Stimulated activated CD4-positive, alpha-beta T cell treated with anti-CD3 and anti-CD28 coated beads, Interleukin-1b, Interleukin-23, amount 100 ng/mL, for 48 hours (primary cell): ENCODE measurements at regions not wholly inside any gene's neighbourhood (a gene's known extent, or its start where the extent isn't known, plus 50 kb on each side); places are given as distances from the start of the nearest gene placed in this dataset.
"Not testable (repeated sequence)": the region's sequence is repeated elsewhere in the genome, so short reads cannot be mapped to it uniquely, and the experiment has no call there.

ENCODE experiments used
- DNase-seq: peaks from one replicate; pipeline ENCODE4 v3.0.0-alpha.2; 2020

DNA sequence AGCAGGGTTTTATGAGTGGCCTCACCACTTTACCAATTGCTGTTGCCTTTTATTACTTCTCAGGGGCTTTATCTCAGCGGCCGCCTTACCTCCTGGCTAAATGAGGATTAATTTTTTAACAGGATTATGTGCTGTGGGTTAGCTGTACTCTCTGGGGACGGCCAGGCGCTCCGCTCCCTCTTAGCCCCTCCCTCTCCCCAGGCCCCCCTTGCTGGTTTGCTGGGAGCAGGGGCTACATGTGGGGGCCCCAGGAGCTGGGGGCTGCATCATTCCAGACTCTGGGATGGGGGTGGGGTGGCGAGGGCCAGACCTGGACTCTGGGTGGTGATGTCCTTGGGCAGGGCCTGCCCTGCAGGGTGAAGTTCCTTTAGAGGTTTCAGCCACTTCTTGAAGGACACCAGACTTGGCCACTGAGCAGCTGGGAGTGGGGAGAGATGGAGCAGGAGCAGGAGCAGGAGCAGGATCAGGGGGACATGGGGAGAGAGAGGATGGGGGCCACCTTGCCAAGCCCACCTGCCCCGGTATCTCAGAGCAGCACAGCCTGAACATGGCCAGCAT, 196.1 kb downstream of the GOLGA6L6 start:
- no peak for DNase-seq

DNA sequence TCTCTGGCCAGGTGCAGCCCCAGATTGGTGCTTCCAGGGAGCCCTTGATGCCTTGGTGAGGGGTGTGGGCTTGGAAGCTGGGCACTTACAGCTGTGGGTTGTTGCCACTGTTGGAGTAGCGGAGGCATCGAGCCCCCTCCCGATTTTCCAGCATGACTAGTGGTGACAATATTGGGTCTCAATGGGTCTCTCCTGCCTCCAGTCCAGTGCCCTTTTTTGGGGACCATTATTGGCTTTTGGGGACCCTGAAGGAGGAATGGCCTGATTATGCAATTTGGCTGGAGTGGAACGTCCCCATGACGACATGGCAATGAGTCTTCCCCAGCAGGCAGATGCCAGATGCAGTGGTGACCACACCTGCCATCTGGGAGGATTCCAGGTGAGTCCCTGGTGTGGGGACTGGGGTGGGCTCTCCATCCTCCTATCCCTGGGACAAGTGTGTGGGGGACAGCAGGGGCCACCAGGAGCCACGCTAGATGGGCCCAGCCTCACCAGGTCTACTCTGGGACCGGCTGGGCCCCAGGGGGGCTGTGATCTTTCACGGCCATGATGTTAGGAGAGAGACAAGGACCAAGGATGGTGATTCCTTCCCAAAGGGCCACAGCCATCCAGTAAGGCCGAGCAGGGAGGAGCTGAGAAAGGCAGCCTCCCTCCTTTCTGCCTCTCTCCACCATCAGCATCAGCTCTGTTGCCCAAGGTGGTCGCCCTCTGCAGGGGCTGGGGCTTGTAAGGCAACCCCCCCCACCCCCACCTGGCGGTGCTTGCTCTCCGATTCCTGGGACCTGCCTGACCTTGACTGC, 196.8 kb downstream of the GOLGA6L6 start:
- no peak for DNase-seq

DNA sequence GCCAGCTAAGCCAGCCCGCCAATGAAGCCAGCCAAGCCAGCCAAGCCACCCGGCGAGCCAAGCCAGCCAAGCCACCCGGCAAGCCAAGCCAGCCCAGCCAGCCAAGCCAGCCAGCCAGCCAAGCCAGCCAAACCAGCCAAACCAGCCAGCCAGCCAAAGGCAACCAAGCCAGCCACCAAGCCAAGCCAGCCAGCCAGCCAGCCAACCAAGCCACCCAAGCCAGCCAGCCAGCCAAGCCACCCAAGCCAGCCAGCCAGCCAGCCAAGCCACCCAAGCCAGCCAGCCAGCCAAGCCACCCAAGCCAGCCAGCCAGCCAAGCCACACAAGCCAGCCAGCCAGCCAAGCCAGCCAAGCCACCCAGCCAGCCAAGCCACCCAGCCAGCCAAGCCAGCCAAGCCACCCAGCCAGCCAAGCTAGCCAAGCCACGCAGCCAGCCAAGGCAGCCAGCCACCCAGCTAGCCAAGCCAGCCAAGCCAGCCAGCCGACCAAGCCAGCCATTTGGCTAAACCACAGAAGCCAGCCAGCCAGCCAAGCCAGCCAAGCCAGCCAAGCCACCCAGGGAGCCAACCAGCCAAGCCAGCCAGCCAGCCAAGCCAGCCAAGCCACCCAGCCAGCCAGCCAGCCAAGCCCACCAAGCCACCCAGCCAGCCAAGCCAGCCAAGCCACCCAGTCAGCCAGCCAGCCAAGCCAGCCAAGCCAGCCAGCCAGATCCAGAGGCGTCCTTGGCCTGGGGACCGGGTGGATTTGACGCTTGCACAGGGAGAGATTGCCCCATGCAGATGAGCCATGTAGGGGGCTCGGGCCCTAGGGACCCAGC, 198.0 kb downstream of the GOLGA6L6 start:
- DNase-seq, result not testable (repeated sequence)

DNA sequence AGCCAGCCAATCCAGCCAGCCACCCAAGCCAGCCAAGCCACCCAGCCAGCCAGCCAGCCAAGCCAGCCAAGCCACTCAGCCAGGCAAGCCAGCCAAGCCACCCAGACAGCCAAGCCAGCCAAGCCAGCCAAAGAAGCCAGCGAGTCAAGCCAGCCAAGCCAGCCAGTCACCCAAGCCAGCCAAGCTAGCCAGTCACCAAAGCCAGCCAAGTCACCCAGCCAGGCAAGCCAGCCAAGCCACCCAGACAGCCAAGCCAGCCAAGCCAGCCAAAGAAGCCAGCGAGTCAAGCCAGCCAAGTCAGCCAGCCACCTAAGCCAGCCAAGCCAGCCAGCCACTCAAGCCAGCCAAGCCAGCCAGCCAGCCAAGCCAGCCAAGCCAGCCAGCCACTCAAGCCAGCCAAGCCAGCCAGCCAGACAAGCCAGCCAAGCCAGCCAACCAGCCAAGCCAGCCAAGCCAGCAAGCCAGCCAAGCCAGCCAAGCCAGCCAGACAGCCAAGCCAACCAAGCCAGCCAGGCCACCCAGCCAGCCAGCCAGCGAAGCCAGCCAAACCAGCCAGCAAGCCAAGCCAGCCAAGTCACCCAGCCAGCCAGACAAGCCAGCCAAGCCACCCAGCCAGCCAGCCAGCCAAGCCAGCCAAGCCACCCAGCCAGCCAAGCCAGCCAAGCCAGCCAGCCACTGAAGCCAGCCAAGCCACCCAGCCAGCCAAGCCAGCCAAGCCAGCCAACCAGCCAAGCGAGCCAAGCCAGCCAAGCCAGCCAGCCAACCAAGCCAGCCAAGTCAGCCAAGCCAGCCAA, 198.8 kb downstream of the GOLGA6L6 start:
- not testable (repeated sequence) for DNase-seq

DNA sequence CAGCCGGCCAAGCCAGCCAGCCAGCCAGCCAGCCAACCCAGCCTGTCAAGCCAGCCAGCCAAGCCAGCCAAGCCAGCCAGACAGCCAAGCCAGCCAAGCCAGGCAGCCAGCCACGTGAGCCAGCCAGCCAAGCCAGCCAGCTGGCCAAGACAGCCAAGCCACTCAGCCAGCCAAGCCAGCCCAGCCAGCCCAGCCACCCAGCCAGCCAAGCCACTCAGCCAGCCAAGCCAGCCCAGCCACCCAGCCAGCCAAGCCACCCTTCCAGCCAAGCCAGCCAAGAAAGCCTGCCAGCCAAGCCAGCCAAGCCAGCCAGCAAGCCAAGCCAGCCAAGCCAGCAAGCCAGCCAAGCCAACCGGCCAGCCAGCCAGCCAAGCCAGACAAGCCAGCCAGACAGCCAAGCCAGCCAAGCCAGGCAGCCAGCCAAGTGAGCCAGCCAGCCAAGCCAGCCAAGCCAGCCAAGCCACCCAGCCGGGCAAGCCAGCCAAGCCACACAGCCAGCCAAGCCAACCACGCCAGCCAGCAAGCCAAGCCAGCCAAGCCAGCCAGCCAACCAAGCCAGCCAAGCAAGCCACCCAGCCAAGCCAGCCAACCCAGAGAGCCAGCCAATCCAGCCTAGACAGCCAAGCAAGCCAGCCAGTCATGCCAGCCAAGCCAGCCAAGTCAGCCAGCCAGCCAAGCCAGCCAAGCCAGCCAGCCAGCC, 199.5 kb downstream of the GOLGA6L6 start:
- no peak for DNase-seq

DNA sequence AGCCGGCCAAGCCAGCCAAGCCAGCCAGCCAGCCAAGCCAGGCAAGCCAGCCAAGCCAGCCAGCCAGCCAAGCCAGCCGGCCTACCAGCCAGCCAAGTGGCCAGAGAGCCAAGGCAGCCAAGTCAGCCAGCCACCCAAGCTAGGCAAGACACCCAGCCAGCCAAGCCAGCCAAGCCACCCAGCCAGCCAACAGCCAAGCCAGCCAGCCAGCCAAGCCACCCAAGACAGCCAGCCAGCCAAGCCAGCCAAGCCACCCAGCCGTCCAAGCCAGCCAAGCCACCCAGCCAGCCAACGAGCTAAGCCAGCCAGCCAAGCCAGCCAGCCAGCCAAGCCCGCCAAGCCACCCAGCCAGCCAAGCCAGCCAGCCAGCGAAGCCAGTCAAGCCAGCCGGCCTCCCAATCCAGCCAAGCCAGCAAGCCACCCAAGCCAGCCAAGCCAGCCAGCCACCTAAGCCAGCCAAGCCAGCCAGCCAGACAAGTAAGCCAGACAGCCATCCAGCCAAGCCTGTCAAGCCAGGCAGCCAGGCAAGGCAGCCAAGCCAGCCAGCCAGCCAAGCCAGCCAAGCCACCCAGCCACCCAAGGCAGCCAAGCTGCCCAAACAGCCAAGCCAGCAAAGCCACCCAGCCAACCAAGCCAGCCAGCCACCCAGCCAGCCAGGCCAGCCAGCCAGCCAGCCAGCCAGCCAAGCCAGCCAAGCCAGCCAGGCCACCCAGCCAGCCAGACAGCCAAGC, 200.5 kb downstream of the GOLGA6L6 start:
- no peak for DNase-seq

DNA sequence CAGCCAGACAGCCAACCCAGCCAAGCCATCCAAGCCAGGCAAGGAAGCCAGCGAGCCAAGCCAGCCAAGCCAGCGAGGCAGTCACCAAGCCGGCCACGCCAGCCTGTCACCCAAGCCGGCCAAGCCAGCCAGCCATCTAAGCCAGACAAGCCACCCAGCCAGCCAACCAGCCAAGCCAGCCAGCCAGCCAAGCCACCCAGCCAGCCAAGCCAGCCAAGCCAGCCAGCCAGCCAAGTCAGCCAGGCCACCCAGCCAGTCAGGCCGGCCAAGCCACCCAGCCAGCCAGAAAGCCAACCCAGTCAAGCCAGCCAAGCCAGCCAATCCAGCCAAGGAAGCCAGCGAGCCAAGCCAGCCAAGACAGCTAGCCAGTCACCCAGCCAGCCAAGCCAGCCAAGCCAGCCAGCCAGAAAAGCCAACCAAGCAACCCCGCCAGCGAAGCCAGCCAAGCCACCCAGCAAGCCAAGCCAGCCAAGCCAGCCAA, 201.2 kb downstream of the GOLGA6L6 start:
- no peak for DNase-seq

DNA sequence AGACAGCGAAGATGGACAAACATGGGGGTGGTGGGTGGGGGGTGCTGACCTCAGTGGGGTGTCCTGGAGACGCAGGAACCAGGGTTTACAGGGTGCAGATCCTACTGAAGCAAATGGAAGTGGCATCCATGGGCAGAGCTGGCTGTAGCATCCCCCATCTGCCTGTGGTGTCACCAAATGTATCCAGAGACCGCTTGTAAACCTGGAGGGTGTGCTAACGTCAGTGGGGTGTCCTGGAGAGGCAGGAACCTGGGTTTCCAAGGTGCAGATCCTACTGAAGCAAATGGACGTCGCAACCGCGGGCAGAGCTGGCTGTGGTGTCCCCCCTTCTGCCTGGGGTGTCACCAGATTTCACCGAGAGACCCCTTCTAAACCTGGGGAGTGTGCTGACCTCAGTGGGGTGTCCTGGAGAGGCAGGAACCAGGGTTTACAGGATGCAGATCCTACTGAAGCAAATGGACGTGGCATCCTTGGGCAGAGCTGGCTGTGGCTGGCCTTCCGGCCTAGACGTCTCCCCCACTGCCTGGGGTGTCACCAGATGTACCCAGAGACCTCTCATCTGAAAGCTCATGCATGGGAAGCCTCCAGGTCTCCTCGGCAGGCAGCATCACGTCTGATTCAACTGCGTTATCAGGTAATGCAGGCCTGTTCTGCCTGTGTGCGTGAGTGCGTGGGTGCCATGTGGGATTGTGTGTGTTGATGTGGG, 202.4 kb downstream of the GOLGA6L6 start:
- not testable (repeated sequence) for DNase-seq

DNA sequence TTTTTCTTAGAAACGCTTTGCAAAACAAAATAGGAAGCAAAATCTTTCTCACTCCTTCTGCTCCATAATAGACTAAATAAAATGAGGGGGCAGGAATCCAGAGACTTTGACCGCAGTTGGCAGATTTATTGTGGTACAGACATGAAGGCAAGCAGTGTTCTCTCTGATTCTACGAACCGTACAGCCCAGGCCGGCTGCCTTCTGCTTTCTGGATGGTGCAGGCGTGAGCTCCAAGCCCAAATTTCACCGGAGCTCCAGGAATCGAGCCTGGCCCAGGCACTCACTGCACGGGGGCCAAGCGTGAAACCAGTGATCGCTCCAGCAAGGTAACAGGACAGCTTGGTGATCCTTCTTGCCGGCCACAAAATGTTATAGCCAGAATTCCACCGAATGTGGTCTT, 202.9 kb downstream of the GOLGA6L6 start:
- not testable (repeated sequence) for DNase-seq

DNA sequence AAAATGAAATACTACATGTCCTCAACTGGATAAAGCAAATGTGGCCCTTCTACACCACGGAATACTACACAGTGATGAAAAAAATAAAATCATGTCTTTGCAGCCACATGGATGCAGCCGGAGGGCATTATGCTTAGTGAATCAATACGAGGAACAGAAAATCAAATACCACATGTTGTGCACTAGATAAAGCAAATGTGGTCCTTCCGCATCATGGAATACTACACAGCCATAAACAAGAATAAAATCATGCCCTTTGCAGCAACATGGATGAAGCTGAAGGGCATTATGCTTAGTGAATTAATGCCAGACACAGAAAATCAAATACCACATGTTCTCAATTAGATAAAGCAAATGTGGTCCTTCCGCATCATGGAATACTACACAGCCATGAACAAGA, 204.4 kb downstream of the GOLGA6L6 start:
- DNase-seq, result not testable (repeated sequence)

DNA sequence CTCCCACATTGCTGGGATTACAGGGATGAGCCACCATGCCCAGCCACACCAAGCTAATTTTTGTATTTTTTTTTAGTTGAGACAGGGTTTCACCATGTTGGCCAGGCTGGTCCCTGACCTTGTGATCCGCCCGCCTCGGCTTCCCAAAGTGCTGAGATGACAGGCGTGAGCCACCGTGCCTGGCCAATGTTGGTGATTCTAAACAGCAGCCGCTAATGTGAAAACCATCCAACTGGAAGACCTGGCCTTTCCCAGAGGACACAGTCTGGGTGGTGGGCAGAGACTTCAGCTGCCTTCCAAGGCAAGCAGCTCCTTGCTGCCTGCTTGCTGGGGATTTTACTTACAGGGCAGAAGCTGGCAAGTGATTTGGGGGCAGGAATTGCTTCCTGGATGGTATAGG, 207.1 kb downstream of the GOLGA6L6 start:
- DNase-seq, result not testable (repeated sequence)

DNA sequence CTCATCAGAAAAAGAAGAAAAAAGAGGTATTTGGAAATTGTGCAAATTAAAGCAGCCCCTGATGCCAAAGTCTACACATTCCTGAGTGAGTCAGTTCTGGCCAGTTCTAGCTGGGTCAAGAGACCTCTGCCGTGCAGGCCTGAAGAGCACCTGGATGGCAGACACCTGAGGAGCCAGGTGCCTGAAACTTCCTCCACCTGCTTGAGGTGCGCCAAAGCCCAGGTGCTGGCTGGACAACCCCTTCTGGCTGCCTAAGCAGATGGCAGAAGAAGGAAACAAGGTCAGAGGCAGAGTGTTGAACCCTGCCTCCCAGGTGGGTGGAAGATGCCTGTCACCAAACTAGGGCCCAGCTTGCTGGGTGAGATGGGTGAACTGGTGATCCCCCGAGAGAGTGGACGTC, 215.8 kb downstream of the GOLGA6L6 start:
- not testable (repeated sequence) for DNase-seq

DNA sequence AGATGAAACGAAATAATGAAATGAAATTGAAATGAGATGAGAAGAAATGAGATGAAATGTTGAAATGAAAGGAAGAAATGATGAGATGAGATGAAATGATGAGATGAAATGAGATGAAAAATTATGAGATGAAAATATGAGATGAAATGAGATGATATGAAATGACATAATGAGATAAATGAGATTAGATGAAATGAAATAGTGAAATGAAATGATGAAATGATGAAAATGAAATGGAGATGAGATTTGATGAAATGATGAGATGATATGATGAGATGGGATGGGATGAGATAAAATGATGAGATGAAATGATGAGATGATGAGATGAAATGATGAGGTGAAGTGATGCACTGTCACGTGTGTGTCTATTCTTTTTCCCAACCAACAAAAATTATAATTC, 224.5 kb downstream of the GOLGA6L6 start:
- DNase-seq, result not testable (repeated sequence)

DNA sequence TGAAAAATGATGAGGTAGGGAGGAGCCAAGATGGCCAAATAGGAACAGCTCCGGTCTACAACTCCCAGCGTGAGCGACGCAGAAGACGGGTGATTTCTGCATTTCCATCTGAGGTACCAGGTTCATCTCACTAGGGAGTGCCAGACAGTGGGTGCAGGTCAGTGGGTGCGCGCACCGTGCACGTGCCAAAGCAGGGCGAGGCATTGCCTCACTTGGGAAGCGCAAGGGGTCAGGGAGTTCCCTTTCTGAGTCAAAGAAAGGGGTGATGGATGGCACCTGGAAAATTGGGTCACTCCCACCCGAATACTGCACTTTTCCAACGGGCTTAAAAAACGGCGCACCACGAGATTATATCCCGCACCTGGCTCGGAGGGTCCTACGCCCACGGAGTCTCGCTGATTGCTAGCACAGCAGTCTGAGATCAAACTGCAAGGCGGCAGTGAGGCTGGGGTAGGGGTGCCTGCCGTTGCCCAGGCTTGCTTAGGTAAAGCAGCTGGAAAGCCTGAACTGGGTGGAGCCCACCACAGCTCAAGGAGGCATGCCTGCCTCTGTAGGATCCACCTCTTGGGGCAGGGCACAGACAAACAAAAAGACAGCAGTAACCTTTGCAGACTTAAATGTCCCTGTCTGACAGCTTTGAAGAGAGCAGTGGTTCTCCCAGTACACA, 230.5 kb downstream of the GOLGA6L6 start:
- not testable (repeated sequence) for DNase-seq

DNA sequence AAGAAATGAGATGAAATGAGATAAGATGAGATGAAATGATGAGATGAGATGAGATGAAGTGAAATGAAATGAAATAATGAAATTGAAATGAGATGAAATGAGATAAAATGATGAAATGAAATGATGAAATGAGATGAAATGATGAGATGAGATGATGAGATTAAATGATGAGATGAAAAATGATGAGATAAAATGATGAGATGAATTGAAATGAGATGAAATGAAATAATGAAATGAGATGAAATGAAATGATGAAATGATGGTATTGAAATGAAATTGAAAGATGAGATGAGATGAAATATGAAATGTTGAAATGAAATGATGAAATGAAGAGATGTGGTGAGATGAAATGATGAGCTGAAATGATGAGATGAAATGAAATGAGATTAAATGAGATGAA, 231.0 kb downstream of the GOLGA6L6 start:
- DNase-seq, result no peak

DNA sequence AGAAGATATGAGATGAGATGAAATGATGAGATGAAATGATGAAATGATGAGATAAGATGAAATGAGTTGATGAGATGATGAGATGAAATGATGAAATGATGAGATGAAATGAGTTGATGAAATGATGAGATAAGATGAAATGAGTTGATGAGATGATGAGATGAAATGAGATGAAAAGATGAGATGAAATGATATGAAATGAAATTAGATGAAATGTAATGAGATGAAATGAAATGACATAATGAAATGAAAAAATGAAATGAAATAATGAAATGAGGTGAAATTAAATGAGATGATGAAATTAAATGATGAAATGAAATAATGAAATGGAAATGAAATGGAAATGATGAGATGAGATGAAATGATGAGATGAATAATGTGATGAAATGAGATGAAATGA, 231.6 kb downstream of the GOLGA6L6 start:
- not testable (repeated sequence) for DNase-seq

DNA sequence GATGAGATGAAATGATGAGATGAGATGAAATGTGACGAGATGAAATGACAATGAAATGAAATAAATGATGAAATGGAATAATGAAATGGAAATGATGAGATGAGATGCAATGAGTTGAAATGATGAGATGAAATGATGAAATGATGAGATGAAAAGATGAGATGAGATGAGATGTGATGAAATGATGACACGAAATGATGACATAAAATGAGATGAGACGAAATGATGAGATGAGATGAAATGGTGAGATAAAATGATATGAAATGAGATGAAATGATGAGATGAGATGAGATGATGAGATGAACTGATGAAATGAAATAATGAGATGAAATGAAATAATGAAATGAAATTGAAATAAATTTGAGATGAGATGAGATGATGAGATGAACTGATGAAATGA, 232.2 kb downstream of the GOLGA6L6 start:
- not testable (repeated sequence) for DNase-seq

DNA sequence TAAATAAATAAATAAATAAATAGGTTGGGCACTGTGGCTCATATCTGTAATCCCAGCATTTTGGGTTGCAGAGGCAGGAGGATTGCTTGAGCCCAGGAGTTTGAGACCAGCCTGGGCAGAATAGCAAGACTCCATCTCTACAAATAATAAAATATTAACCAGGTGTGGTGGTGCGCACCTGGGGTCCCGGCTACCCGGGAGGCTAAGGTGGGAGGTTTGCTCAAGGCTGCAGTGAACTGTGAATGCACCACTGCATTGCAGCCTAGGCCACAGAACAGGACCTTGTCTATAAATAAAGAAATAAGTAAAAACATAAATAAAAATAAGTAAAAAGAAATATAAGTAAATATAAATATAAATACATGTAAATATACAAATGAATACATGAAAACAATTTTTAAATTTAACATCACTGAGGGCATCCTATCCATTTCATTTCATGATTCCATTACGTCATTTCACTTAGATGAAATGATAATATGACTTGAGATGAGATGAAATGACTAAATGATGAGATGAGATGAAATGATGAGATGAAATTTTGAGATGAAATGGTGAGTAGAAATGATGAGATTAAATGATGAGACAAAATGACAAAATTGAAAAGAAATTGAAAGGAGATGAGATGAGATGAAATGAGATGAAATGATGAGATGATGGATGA, 233.4 kb downstream of the GOLGA6L6 start:
- DNase-seq, result not testable (repeated sequence)

DNA sequence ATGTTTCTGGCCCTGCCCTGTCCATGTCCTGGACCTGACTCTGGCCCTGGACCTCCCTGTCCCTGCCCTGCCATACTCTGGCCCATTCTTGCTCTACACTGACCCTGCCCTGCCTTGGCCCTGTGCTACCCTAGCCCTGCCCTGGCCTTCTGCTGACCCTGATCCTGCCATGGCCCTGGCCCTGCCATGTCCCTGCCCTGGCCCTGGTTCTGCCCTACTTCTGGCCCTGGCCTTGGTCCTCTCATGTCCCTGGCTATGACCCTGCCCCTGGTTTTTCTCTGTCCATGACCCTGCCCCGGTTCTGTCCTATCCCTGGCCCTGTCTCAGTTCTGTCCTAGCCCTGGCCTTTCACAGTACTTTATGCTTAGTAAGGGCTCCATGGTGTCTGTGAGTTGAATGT, 234.5 kb downstream of the GOLGA6L6 start:
- DNase-seq, result not testable (repeated sequence)
